Activated naive CD8-positive, alpha-beta T cell treated with anti-CD3 and anti-CD28 coated beads for 36 hours (primary cell): ENCODE measurements at regions not wholly inside any gene's neighbourhood (a gene's known extent, or its start where the extent isn't known, plus 50 kb on each side); places are given as distances from the start of the nearest gene placed in this dataset.

Experiments
- DNase-seq: peaks from one replicate; pipeline ENCODE4 v3.0.0; 2021
- H3K27ac Mint-ChIP-seq: one replicate; pipeline ENCODE4 v1.8.0; 2022; ENCODE audit warnings: mild to moderate bottlenecking, moderate library complexity, mixed read lengths
- H3K27me3 Mint-ChIP-seq: one replicate; pipeline ENCODE4 v1.8.0; 2022; ENCODE audit warnings: mild to moderate bottlenecking, mixed read lengths
- H3K36me3 Mint-ChIP-seq: one replicate; pipeline ENCODE4 v1.8.0; 2021; ENCODE audit warnings: mild to moderate bottlenecking, mixed read lengths
- H3K4me1 Mint-ChIP-seq: one replicate; pipeline ENCODE4 v1.8.0; 2021; ENCODE audit warnings: mixed read lengths
- H3K4me3 Mint-ChIP-seq: one replicate; pipeline ENCODE4 v1.8.0; 2022; ENCODE audit warnings: mild to moderate bottlenecking, moderate library complexity, mixed read lengths
- H3K9me3 Mint-ChIP-seq: one replicate; pipeline ENCODE4 v1.8.0; 2022; ENCODE audit warnings: mixed read lengths

DNA sequence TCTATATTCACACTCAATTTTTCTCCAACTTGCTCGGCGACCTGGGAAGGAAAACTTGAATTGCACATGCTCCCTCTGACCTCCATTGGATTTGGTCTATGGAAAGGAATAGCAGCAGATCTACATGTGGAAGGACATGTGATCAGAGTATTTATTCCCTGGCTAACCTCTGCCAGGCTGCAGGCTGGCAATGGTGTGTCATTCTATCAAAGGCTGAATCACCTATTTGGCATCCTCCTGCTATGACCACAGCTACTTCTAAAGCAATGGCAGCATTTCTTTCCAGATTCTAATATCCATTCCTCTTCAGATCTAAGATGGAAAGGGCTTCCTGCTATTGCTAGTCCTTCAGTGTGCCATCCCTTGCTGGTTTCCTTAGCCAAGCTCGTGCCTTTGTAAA lies 144.3 kb upstream of the FREM2 start:
- no peak overlapping the region for H3K4me3 Mint-ChIP-seq
- H3K36me3 Mint-ChIP-seq = no peaks in the 10 kb centered on the region
- no peak for DNase-seq
- no peaks in the 10 kb centered on the region for H3K27me3 Mint-ChIP-seq
- no peaks in the 10 kb centered on the region for H3K4me1 Mint-ChIP-seq
- H3K9me3 Mint-ChIP-seq = no peaks in the 10 kb centered on the region
- H3K27ac Mint-ChIP-seq = no peak overlapping the region

DNA sequence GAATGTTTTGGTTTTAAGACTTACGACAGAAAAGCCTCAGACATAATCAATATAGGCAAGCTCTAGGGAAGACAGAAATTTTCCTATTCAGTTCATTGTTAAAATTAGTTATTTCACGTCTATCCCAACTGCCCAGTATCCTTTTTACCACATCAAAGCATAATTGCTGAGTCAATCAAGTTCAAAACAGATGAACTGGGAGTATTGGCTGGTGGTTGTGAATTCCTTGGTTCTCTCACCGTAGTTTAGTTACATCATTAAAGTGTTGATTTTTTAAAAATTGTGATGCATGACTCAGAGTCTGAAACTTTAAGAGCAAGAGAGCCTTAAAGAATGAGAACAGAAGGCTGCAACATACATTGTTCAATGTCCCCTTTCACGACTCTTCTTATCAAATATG lies 143.3 kb upstream of the FREM2 start:
- H3K9me3 Mint-ChIP-seq = no peaks in the 10 kb centered on the region
- H3K36me3 Mint-ChIP-seq = no peaks in the 10 kb centered on the region
- H3K27ac Mint-ChIP-seq = no peak overlapping the region
- H3K4me1 Mint-ChIP-seq = no peaks in the 10 kb centered on the region
- H3K27me3 Mint-ChIP-seq = no peaks in the 10 kb centered on the region
- H3K4me3 Mint-ChIP-seq = no peak overlapping the region
- no peak for DNase-seq

GRCh38 chr13:38563739-38564138 lies 123.1 kb upstream of the FREM2 start:
- no peak for DNase-seq
- Mint-ChIP-seq H3K36me3 (no peaks in the 10 kb centered on the region), H3K27ac (no peak overlapping the region), H3K4me3 (no peak overlapping the region), H3K4me1 (no peaks in the 10 kb centered on the region), H3K27me3 (peaks cover 4% of the 10 kb centered on the region), H3K9me3 (no peaks in the 10 kb centered on the region)

- no peak for DNase-seq
- Mint-ChIP-seq H3K4me1 (no peaks in the 10 kb centered on the region), H3K9me3 (no peaks in the 10 kb centered on the region), H3K27ac (no peak overlapping the region), H3K36me3 (no peaks in the 10 kb centered on the region), H3K27me3 (peaks cover 4% of the 10 kb centered on the region), H3K4me3 (no peak overlapping the region)
Measured at GRCh38 chr13:38564256-38565150, 122.4 kb upstream of the FREM2 start.

DNA sequence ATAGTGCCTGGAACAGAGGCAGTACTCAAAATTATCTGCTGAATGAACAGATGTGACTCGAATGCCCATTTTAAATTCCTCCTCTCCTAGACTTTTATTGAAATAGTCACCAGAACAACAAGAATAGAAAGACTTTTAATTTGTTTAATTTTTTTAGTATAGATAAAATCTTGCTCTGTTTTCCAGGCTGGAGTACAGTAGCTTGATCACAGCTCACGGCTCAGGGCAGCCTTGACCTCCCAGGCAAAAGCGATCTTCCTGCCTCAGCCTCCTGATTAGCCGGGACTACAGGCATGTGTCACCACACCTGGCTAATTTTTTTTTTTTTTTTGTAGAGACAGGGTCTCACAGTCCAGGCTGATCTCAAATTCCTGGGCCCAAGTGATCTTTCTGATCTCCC lies 120.9 kb upstream of the FREM2 start:
- H3K36me3 Mint-ChIP-seq = no peaks in the 10 kb centered on the region
- DNase-seq = no peak
- peaks cover 13% of the 10 kb centered on the region for H3K27me3 Mint-ChIP-seq
- H3K4me1 Mint-ChIP-seq = no peaks in the 10 kb centered on the region
- no peak overlapping the region for H3K27ac Mint-ChIP-seq
- H3K4me3 Mint-ChIP-seq = no peak overlapping the region
- H3K9me3 Mint-ChIP-seq = no peaks in the 10 kb centered on the region

DNA sequence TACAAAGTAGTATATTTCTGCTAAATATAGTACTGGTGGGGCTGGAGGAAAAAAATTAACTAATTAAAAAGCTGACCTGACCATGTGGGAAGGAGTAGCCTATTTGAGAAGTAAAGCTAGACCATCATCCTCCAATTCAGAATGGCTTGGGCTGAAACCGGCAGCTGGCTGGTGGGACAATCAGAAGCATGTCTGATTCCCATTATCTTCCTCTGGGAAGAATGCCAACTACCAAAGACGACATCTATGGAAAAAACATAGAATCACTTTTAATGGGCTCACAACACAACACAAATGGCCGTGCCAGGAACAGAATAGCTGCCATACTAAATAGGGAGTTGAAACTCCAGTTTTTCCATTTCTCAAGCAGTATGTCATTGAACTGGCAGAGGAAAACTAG lies 120.4 kb upstream of the FREM2 start:
- H3K27me3 Mint-ChIP-seq = peaks cover 13% of the 10 kb centered on the region
- no peak overlapping the region for H3K4me3 Mint-ChIP-seq
- no peaks in the 10 kb centered on the region for H3K9me3 Mint-ChIP-seq
- H3K4me1 Mint-ChIP-seq = no peaks in the 10 kb centered on the region
- DNase-seq = no peak
- no peaks in the 10 kb centered on the region for H3K36me3 Mint-ChIP-seq
- H3K27ac Mint-ChIP-seq = no peak overlapping the region

DNA sequence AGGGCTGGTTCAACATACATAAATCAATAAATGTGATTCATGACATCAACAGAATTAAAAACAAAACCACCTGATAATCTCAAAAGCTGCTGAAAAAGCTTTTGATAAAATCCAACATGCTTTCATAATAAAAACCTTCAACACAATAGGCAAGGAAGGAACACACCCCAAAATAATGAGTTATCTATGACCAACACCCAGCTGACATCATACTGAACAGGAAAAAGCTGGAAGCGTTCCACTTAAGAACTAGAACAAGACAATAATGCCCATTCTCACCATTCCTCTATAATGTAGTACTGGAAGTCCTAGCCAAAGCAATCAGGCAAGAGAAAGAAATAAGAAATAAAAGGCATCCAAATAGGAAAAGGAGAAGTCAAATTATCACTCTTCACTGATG lies 116.2 kb upstream of the FREM2 start:
- no peak overlapping the region for H3K27ac Mint-ChIP-seq
- H3K9me3 Mint-ChIP-seq = no peaks in the 10 kb centered on the region
- H3K27me3 Mint-ChIP-seq = peaks cover 13% of the 10 kb centered on the region
- H3K36me3 Mint-ChIP-seq = no peaks in the 10 kb centered on the region
- no peak overlapping the region for H3K4me3 Mint-ChIP-seq
- no peaks in the 10 kb centered on the region for H3K4me1 Mint-ChIP-seq
- DNase-seq = no peak

DNA sequence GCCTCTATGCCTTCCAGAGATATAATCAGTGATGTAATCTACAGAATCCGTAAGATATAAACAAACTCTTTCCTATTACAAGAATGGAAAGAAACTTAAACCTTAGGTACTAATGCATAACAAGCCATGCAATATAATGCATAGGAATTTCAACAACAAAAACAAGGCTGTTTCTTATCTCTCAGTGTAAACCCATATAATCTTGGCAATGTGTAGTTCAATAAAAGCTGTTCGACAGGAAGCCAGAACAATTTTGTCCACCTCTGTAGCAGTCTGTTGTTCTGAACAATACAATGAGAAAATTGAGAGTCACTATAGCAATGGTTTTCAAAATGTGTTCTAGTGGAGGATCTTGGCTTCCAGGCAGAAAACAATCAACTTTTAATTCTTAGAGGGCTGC lies 111.5 kb upstream of the FREM2 start:
- peaks cover 8% of the 10 kb centered on the region for H3K27me3 Mint-ChIP-seq
- H3K36me3 Mint-ChIP-seq = no peaks in the 10 kb centered on the region
- no peak overlapping the region for H3K27ac Mint-ChIP-seq
- no peaks in the 10 kb centered on the region for H3K4me1 Mint-ChIP-seq
- no peak for DNase-seq
- H3K4me3 Mint-ChIP-seq = no peak overlapping the region
- H3K9me3 Mint-ChIP-seq = no peaks in the 10 kb centered on the region

DNA sequence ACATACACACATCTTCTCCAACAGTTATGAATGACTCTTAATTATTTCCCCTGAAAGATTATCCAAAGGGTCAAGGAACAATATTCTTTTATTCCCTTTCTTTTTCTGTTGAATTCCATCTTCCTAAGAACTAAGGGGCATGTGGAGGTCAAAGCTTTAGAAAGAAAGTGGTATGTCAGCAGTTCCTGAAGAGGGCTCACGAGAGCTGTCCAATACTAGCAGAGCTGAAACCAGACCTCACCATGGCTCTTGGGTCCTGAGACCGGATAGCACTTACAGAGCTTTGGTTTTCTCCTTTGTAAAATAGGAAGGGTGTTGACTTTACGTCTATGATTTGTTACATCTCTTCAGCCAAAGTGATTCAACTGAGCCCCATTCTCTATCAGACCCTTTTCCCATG lies 109.8 kb upstream of the FREM2 start:
- no peak for DNase-seq
- Mint-ChIP-seq H3K9me3 (no peaks in the 10 kb centered on the region), H3K4me3 (no peak overlapping the region), H3K27ac (no peak overlapping the region), H3K36me3 (no peaks in the 10 kb centered on the region), H3K27me3 (peaks cover 3% of the 10 kb centered on the region), H3K4me1 (no peaks in the 10 kb centered on the region)

DNA sequence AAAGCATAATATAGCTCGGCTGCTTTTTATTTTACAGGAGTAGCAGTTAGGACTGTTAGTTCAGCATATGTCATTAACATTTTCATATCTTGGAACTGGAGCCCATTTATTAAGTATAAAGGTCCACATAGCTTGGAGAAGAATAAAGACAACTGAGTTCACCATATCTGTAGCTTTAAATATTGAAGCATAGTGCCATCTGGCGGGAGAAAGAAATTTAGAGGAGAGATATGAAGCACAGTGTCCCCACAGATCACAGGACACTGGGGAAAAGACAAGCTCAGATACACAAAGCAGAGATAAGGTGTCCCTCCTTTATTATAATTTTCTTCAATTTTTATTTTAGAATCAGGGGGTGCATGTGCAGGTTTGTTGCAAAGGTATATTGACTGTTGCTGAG lies 104.7 kb upstream of the FREM2 start:
- Mint-ChIP-seq H3K4me1 (no peaks in the 10 kb centered on the region), H3K27ac (no peak overlapping the region), H3K27me3 (peaks cover 3% of the 10 kb centered on the region), H3K4me3 (no peak overlapping the region), H3K36me3 (no peaks in the 10 kb centered on the region), H3K9me3 (no peaks in the 10 kb centered on the region)
- DNase-seq = no peak

- no peak overlapping the region for H3K4me3 Mint-ChIP-seq
- no peaks in the 10 kb centered on the region for H3K27me3 Mint-ChIP-seq
- H3K4me1 Mint-ChIP-seq = no peaks in the 10 kb centered on the region
- H3K9me3 Mint-ChIP-seq = no peaks in the 10 kb centered on the region
- no peak for DNase-seq
- H3K36me3 Mint-ChIP-seq = no peaks in the 10 kb centered on the region
- no peak overlapping the region for H3K27ac Mint-ChIP-seq
Measured at GRCh38 chr13:38590230-38590629, 96.6 kb upstream of the FREM2 start.

DNA sequence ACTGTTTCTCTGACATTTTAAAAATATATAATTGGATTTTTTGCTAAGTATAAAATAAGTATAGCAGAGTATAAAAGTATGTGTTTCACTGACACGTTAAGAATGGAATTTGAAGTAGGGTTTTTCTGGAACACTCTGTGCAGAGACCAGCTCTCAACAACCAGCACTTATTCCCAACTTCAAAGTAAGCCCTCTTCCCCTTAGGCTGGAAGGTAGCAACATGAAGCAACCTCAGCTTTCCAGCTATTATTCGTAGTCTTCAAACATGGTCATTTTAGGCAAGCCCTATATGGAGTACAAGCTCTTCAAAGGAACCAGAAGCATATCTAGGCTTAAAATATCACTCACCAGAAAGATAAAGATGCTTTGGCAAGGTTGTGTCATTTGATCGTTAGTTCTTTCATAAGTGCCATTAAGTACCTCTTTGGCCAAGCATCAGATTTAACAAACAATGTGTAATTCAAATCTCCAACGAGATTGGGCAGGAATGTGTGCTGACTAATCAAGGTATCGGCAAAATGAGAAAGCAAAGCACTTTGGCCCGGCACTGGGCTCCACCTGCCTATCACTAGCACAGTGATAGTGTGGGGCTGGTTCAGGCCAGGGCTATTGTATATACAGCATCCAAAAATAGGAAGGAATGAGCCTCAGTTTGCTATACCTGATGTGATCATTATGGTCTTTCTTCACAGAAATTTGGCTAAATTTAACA lies 95.9 kb upstream of the FREM2 start:
- H3K27ac Mint-ChIP-seq = no peak overlapping the region
- H3K4me3 Mint-ChIP-seq = no peak overlapping the region
- H3K27me3 Mint-ChIP-seq = no peaks in the 10 kb centered on the region

GRCh38 chr13:38602266-38602665 lies 84.6 kb upstream of the FREM2 start:
- peaks cover 11% of the 10 kb centered on the region for H3K27me3 Mint-ChIP-seq
- no peak for DNase-seq
- no peak overlapping the region for H3K27ac Mint-ChIP-seq
- no peaks in the 10 kb centered on the region for H3K36me3 Mint-ChIP-seq
- no peaks in the 10 kb centered on the region for H3K9me3 Mint-ChIP-seq
- no peak overlapping the region for H3K4me3 Mint-ChIP-seq
- no peaks in the 10 kb centered on the region for H3K4me1 Mint-ChIP-seq

More for the DNA sequence above, 95.9 kb upstream of the FREM2 start:
- no peaks in the 10 kb centered on the region for H3K9me3 Mint-ChIP-seq
- no peaks in the 10 kb centered on the region for H3K4me1 Mint-ChIP-seq
- no peak for DNase-seq
- no peaks in the 10 kb centered on the region for H3K36me3 Mint-ChIP-seq

DNA sequence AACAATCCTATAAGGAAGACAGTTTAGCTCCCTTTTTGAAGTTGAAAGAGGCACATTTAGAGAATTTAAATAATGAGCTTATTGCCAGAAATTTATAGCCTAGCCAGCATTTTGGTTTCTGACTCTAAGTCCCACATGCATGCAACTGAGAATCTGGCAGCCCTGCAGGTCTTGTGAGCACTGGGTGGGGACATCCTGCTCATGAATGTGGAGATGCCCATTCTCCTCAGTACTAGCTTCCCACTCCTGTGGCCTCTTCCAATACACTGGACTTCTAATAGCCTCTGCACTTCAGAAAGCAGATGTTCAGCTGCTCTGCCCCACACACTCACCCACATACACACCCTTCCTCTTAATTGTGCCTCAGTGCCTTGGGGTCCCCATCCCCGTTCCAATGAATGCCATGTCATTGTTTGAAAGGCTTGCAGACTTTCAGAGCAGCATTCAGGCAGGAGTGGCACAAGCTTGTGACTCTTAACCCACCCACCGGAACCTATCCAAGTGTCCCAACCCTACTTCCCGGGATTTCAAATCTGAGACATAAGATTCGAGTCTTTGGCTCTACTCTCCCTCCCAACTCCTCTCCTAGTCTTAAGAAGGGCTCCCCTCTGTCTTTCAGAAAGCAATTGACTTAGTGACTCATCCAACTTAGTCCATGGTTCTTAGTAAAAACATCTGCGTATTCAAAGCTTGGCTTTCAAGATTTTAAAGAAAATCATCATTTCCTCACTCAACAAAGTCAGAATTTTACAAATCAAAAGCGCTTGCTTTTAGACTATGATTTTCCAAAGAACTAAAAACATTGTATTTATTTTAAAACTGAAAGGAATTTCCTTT lies 80.0 kb upstream of the FREM2 start:
- H3K27ac Mint-ChIP-seq = no peak overlapping the region
- no peaks in the 10 kb centered on the region for H3K4me1 Mint-ChIP-seq
- no peaks in the 10 kb centered on the region for H3K36me3 Mint-ChIP-seq
- H3K27me3 Mint-ChIP-seq = peaks cover 11% of the 10 kb centered on the region
- H3K4me3 Mint-ChIP-seq = no peak overlapping the region
- DNase-seq = no peak
- no peaks in the 10 kb centered on the region for H3K9me3 Mint-ChIP-seq

GRCh38 chr13:38617936-38618335 lies 68.9 kb upstream of the FREM2 start:
- Mint-ChIP-seq H3K27me3 (no peaks in the 10 kb centered on the region), H3K4me3 (no peak overlapping the region), H3K36me3 (no peaks in the 10 kb centered on the region), H3K4me1 (no peaks in the 10 kb centered on the region), H3K9me3 (no peaks in the 10 kb centered on the region), H3K27ac (no peak overlapping the region)
- no peak for DNase-seq
